HG02981 (cell line): ENCODE measurements at regions not wholly inside any gene's neighbourhood (a gene's known extent, or its start where the extent isn't known, plus 50 kb on each side); places are given as distances from the start of the nearest gene placed in this dataset.
"Not testable (repeated sequence)": the region's sequence is repeated elsewhere in the genome, so short reads cannot be mapped to it uniquely, and the experiment has no call there.

Experiments
- ATAC-seq: cut with Tn5 transposase; IDR thresholded peaks from one replicate; pipeline ENCODE4 v1.9.1; 2021; ENCODE audit warnings: mild to moderate bottlenecking, moderate library complexity; ENCODE audit not compliant: unreplicated experiment

DNA sequence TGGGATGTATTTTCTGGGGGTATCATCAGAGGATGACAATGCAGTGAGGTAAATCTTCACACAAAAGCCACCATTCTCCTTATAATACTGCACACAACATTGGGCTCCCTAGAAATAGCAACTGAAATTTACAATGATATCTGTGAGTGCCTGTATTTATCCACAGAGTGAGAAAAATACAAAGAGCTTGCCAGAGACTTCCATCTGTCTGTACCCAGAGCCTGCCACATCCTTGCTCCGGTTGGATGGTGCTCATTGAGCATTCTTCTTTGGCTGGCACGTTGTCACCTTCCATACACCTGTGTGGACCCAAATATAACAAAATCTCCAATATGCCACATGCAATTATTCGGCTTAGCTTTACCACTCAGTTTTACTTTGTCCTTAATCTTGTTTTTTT, 189.5 kb upstream of the UFM1 start:
- ATAC-seq: no peak

DNA sequence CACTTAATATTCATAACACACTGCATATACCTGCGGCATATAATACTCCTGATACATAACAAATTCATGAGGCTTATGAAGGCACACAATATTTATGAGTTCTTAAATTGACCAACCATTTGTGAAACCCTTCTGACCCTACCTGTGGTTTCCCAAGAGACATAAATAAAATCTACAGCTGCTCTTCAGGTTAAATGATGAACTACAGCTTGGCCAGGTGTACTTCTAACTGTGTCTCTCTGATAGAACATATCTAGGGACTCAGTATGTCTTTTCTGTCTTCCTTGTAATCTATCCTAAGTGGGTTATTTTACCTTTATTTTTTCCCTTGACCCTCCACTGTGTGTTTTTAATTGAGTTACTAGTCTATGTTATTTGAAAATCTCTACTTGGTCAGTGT, 189.9 kb upstream of the UFM1 start:
- no peak for ATAC-seq

GRCh38 chr13:38147050-38147449, 202.6 kb upstream of the UFM1 start:
- ATAC-seq: no peak

DNA sequence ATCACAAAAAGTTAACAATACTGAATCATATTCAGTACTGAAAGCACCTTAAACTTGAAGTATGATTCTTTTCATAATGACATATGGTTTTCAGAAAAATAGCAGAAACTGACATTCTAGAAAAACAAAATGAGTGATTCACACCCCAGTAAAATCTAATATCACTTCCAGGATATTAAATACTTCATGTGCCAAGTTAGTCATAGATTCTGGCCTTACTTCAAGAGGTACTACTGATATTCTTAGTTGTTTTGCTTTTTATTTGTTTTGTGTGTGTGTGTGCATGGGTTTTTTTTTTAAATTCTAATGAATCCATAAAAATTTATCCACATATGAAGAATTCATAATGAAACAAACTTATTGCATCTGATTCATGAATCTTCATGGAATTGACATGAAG, 207.9 kb upstream of the UFM1 start:
- ATAC-seq: no peak

GRCh38 chr13:38135592-38135991, 214.1 kb upstream of the UFM1 start:
- ATAC-seq: no peak

DNA sequence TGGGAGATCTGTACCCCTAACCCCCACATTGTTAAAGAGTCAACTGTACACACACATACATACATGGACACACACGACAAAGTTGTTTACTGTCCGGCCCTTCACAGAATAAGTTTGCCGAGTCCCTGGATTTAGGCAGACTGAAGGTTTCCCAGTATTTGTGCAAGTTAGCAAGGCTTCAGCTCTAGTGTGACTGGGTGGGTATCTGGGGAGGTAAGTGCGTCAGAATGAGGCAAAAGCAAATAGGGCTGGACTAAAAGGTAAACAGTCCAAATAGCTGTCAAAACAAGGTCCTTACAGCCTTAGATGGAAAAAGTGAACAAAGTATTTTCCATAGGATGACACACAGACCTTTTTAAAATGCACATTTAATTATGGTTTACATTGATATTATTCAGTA, 228.4 kb upstream of the UFM1 start:
- no peak for ATAC-seq

GRCh38 chr13:38103851-38104250, 234.3 kb upstream of the TRPC4 start:
- no peak for ATAC-seq

DNA sequence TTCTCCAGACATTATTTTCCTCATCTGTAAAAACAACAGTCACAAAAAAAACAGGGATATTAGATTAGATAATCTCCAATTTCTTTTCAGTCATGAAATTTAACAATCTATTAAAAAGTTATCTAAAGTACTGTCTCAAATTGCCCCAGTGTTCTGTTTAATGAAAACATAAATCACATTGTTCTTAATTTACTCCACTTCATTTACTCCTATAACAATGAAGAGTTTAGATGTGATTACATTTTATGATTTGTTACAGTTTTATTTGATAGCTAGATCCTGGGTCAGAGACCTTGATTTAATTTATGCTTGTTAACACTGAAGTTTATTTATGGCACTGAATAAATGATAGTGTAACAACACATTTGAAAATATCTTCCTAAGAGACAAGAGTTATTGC, 230.2 kb upstream of the TRPC4 start:
- ATAC-seq: no peak

DNA sequence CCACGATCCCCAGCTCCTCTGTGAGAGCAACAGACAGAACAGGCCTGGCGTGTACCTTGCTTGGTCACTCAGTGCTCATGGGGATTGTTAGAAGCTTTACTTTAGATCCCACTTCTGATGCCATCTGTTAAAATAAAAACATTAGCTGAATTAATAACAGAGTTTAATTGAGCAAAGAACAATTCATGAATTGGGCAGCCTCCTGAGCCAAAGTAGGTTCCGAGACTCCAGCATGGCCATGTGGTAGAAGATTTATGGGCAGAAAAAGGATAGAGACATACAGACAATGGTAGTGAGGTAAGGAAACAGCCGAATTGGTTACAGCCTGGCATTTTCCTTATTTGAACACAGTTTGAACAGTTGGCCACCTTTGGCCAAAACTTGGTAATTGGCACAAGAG, 223.9 kb upstream of the TRPC4 start:
- ATAC-seq: no peak

DNA sequence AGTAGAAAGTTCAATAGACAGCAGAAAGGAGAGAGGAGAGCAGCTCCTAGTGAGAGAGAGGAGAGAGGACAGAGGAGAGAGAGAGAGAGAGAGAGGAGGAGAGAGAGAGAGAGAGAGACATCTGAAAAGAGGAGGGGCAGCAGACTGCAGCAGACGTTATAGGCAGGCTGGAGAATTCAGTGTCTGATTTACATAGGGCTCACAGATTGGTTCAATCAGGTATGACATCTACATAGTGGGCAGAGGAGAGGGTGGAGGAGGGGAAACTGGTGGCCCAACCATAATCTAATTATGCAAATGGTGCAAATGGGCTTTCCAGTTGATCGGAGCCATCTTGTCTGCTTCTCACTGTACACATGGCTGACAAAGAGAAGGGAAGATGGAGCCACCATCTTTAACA, 221.3 kb upstream of the TRPC4 start:
- ATAC-seq: no peak

GRCh38 chr13:38086721-38087120, 217.1 kb upstream of the TRPC4 start:
- no peak for ATAC-seq

- no peak for ATAC-seq
Measured at GRCh38 chr13:38086013-38086412, 216.4 kb upstream of the TRPC4 start.

DNA sequence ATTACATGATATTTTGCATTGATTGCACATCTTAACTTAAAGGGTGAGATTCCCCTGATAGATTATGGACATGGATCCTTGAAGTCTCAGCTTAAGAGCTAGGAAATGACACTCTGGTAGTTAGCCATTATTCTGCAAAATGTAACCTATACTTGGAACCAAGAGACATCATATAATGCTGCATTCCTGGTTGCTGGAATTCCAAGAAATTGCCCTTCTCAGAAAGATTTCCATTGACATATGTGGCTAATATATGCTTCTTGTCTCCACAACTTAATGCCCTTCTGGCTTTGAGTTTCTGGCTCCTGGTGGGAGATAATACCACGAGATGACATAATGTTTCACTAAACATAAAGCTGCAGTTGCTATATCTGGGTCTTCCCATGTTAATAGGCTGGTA, 204.4 kb upstream of the TRPC4 start:
- no peak for ATAC-seq

GRCh38 chr13:38072696-38073095, 203.1 kb upstream of the TRPC4 start:
- no peak for ATAC-seq

- ATAC-seq: not testable (repeated sequence)
Measured at GRCh38 chr13:38071340-38071739, 201.8 kb upstream of the TRPC4 start.

- ATAC-seq: no peak
Measured at GRCh38 chr13:38053896-38054295, 184.3 kb upstream of the TRPC4 start.

- ATAC-seq: no peak
Measured at GRCh38 chr13:38046049-38046376, 176.4 kb upstream of the TRPC4 start.

- peak; percentile 85 for ATAC-seq
Measured at GRCh38 chr13:38045278-38046048, 175.9 kb upstream of the TRPC4 start.

- ATAC-seq: no peak
Measured at GRCh38 chr13:38044067-38044466, 174.5 kb upstream of the TRPC4 start.

DNA sequence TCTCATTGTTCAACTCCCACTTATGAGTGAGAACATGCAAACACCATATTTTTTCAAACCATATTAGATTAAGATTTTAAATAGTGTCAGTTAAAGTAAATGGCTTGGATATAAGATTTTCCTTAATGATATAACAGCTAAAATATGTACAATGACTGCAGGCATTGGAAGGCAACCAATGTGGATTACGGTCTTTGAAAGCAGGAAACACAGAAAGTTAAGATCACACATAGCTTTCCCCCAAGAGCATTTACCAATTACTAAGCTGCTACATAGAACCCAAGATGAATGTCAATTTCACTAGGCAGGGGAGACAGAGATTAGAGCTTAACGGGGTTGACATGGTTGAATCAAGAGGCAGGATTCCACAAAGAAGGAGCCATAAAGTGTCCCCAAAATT, 173.2 kb upstream of the TRPC4 start:
- ATAC-seq: no peak

GRCh38 chr13:38024431-38024830, 154.9 kb upstream of the TRPC4 start:
- no peak for ATAC-seq

DNA sequence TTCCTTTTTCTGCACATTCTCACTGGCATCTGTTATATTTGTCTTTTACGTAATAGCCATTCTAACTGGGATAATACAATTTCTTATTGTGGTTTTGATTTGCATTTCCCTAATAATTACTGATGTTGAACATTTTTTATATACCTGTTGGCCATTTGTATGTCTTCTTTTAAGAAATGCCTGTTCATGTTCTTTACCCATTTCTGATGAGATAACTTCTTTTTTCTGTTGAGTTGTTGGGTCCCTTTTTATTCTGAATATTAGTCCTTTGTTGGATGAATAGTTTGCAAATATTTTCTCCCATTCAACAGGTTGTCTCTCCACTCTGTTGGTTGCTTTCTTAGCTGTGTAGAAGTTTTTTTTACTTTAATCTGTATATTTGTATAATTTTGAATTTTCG, 147.7 kb upstream of the TRPC4 start:
- ATAC-seq: no peak

- ATAC-seq: no peak
Measured at GRCh38 chr13:38013676-38014075, 144.1 kb upstream of the TRPC4 start.
